K562 (cell line): ENCODE measurements at regions not wholly inside any gene's neighbourhood (a gene's known extent, or its start where the extent isn't known, plus 50 kb on each side); places are given as distances from the start of the nearest gene placed in this dataset.

Experiments
- ATAC-seq: fragments of 200-7000 bp; cut with Tn5 transposase; 3 replicates; pipeline ENCODE4 v1.9.1; 2020; ENCODE audit warnings: moderate library complexity
- BruUV-seq: library from RNA; stranded (reverse); fragments of 400-500 nt; replicated peaks from 2 replicates; lab custom pipeline; 2021; lab: Mats Ljungman, UMichigan
- CTCF ChIA-PET: fragments of 300-600 bp; formaldehyde crosslinking; extraction: SDS; loops from one replicate; lab custom pipeline; 2021; ENCODE audit warnings: low intra/inter-chr PET ratio; lab: Yijun Ruan, JAX
- POLR2A ChIA-PET: fragments of 300-600, 350-650 bp; sonication (Branson Sonifier 250); formaldehyde crosslinking; extraction: SDS; loops from one replicate; lab custom pipeline; 2021; ENCODE audit warnings: antibody characterized with exemption, inconsistent platforms; lab: Yijun Ruan, JAX
- DNase-seq, 4 experiments: peaks; one replicate each; pipeline versions ENCODE4 v3.0.0 to v3.0.0-alpha.2; 2011 to 2018; ENCODE audit warnings: low spot score in 3 of 4, mixed read lengths in 3 of 4; ENCODE audit errors: extremely low read depth in 1 of 4
- FAIRE-seq: peaks from 2 replicates; lab custom pipeline; 2011; peaks lifted over from hg19 to GRCh38; lab: Jason Lieb, UNC
- H2AFZ ChIP-seq: 2 replicates; pipeline ENCODE4 v1.6.0; 2011; ENCODE audit warnings: low read depth, low read length, control low read depth, inconsistent platforms
- H3K27ac ChIP-seq: fragments of 200-600 bp; 3 replicates; pipeline ENCODE4 v1.8.0; 2011; ENCODE audit warnings: low read depth, mild to moderate bottlenecking, control low read depth, inconsistent platforms, low read length, moderate library complexity, mixed read lengths; ENCODE audit errors: extremely low read depth
- H3K27me3 ChIP-seq, 2 experiments: fragments of 300-600 bp in 1 of 2; 2 replicates in 1 of 2; 3 replicates in 1 of 2; pipeline versions ENCODE4 v1.6.0 to v1.8.0; 2011; ENCODE audit warnings: inconsistent platforms in 2 of 2, low read length in 2 of 2, mild to moderate bottlenecking in 1 of 2, mixed read lengths in 1 of 2, moderate library complexity in 1 of 2; ENCODE audit not compliant: control insufficient read depth in 2 of 2, insufficient read depth in 2 of 2
- H3K36me3 ChIP-seq: fragments of 300-600 bp; 3 replicates; pipeline ENCODE4 v1.8.0; 2011; ENCODE audit warnings: mild to moderate bottlenecking, low read length, inconsistent platforms; ENCODE audit not compliant: control insufficient read depth, insufficient read depth
- H3K4me1 ChIP-seq, 2 experiments: fragments of 200-600 bp in 1 of 2; replicated peaks in 1 of 2; 2 replicates in 1 of 2; 3 replicates in 1 of 2; pipeline versions ENCODE4 v1.5.1 to v1.8.0; 2011; ENCODE audit warnings: inconsistent platforms in 2 of 2, low read length in 2 of 2, mild to moderate bottlenecking in 1 of 2, mixed read lengths in 1 of 2, moderate library complexity in 1 of 2; ENCODE audit not compliant: control insufficient read depth in 2 of 2, insufficient read depth in 2 of 2
- H3K4me2 ChIP-seq: 2 replicates; pipeline ENCODE4 v1.6.1; 2011; ENCODE audit warnings: low read length, control low read depth, inconsistent platforms, mixed read lengths; ENCODE audit not compliant: insufficient read depth
- H3K4me3 ChIP-seq: fragments of 200-600 bp; sonication (generic), shearing (Covaris generic); 2 replicates; pipeline ENCODE4 v1.5.1; 2016; ENCODE audit warnings: control low read depth, inconsistent platforms
- H3K79me2 ChIP-seq: fragments of 200-600 bp; 3 replicates; pipeline ENCODE4 v1.8.0; 2011; ENCODE audit warnings: low read length, inconsistent platforms; ENCODE audit not compliant: control insufficient read depth, insufficient read depth
- H3K9ac ChIP-seq, 2 experiments: 2 replicates each; pipeline versions ENCODE4 v1.6.0 to v1.6.1; 2011; ENCODE audit warnings: low read depth in 2 of 2, low read length in 2 of 2, control low read depth in 1 of 2, inconsistent platforms in 1 of 2, mild to moderate bottlenecking in 1 of 2, mixed read lengths in 1 of 2; ENCODE audit not compliant: insufficient read depth in 1 of 2
- H3K9me1 ChIP-seq: one replicate; pipeline ENCODE4 v1.6.0; 2011; ENCODE audit warnings: inconsistent platforms, mild to moderate bottlenecking, low read length, moderate library complexity; ENCODE audit not compliant: control insufficient read depth, insufficient read depth
- H3K9me3 ChIP-seq: replicated peaks from 2 replicates; pipeline ENCODE4 v1.5.1; 2011; ENCODE audit warnings: low read depth, low read length, inconsistent platforms; ENCODE audit not compliant: control insufficient read depth, insufficient read depth
- H4K20me1 ChIP-seq: replicated peaks from 2 replicates; pipeline ENCODE4 v1.6.1; 2011; ENCODE audit warnings: low read length, inconsistent platforms, mixed read lengths; ENCODE audit not compliant: control insufficient read depth, insufficient read depth
- ADNP ChIP-seq: fragments of 200-800 bp; sonication (Bioruptor generic); IDR thresholded peaks from 2 replicates; pipeline ENCODE4 v1.6.1; 2016; ENCODE audit warnings: missing genetic modification characterization, missing compliant biosample characterization
- BCL6 ChIP-seq: fragments of 250-450 bp; sonication (Bioruptor Pico); IDR thresholded peaks from 2 replicates; pipeline ENCODE4 v1.4.0; 2020
- CHAMP1 ChIP-seq: fragments of 450-650 bp; IDR thresholded peaks from 2 replicates; pipeline ENCODE4 v1.6.1; 2016; ENCODE audit warnings: mild to moderate bottlenecking
- DPF2 ChIP-seq: fragments of 450-650 bp; IDR thresholded peaks from 2 replicates; pipeline ENCODE4 v1.6.1; 2016
- ELK1 ChIP-seq: sonication (generic); formaldehyde crosslinking; IDR thresholded peaks from 2 replicates; pipeline ENCODE4 v1.8.1; 2022; ENCODE audit warnings: missing genetic modification reagents
- ETS1 ChIP-seq: conservative IDR thresholded peaks from 2 replicates; pipeline ENCODE4 v1.6.1; 2011; ENCODE audit warnings: low read depth, mild to moderate bottlenecking, low read length; ENCODE audit not compliant: control insufficient read depth
- ILK ChIP-seq: fragments of 450-650 bp; IDR thresholded peaks from 2 replicates; pipeline ENCODE4 v1.6.1; 2016; ENCODE audit warnings: missing genetic modification characterization, low read depth, mild to moderate bottlenecking, missing compliant biosample characterization, moderate library complexity, borderline replicate concordance
- KDM5B ChIP-seq: fragments of 200-600 bp; sonication (generic); IDR thresholded peaks from 2 replicates; pipeline ENCODE4 v1.6.1; 2012; ENCODE audit warnings: low read depth, mild to moderate bottlenecking, moderate library complexity, low read length, control low read depth, inconsistent platforms; ENCODE audit not compliant: insufficient replicate concordance
- MYNN ChIP-seq, 2 experiments: sonication (generic); formaldehyde crosslinking in 1 of 2; IDR thresholded peaks; 2 replicates each; pipeline versions ENCODE4 v1.5.0 to v1.6.1; 2016 to 2020; ENCODE audit warnings: antibody characterized with exemption in 1 of 2, missing genetic modification reagents in 1 of 2
- NR0B1 ChIP-seq: fragments of 450-650 bp; IDR thresholded peaks from one replicate; pipeline ENCODE4 v1.6.1; 2018; ENCODE audit warnings: mild to moderate bottlenecking, moderate library complexity; ENCODE audit not compliant: partially characterized antibody
- PCBP2 ChIP-seq: fragments of 200-400 bp; formaldehyde crosslinking; IDR thresholded peaks from 2 replicates; pipeline ENCODE4 v1.6.1; 2018; ENCODE audit warnings: low read length, low read depth, mild to moderate bottlenecking, moderate library complexity; ENCODE audit not compliant: poor library complexity, severe bottlenecking
- RFX1 ChIP-seq: fragments of 450-650 bp; IDR thresholded peaks from 2 replicates; pipeline ENCODE4 v1.6.1; 2016; ENCODE audit warnings: mild to moderate bottlenecking, moderate library complexity
- SMARCB1 ChIP-seq: IDR thresholded peaks from 2 replicates; pipeline ENCODE4 v1.6.1; 2011; ENCODE audit warnings: improper control_type of control experiment, low read depth; ENCODE audit not compliant: insufficient read length
- ZBED1 ChIP-seq: IDR thresholded peaks from 2 replicates; pipeline ENCODE4 v1.6.1; 2014
- ZNF175 ChIP-seq: fragments of 200-800 bp; sonication (Bioruptor generic); IDR thresholded peaks from 2 replicates; pipeline ENCODE4 v1.6.1; 2016; ENCODE audit warnings: low read depth, mild to moderate bottlenecking, missing genetic modification characterization, missing compliant biosample characterization
- ZSCAN32 ChIP-seq: fragments of 450-650 bp; formaldehyde crosslinking; IDR thresholded peaks from 2 replicates; pipeline ENCODE4 v1.4.0; 2020; ENCODE audit warnings: mild to moderate bottlenecking, moderate library complexity
- WGBS: fragments of 100-300 bp; shearing (Covaris generic); methylation state at CpG from one replicate; pipeline ENCODE4 v1.1.6; 2016; ENCODE audit warnings: low coverage, mixed read lengths; ENCODE audit not compliant: insufficient coverage; ENCODE audit errors: missing lambda C conversion rate; 5-methylcytosine and 5-hydroxymethylcytosine counted together
- in situ Hi-C: fragments of 300-500 bp; cut with MboI; formaldehyde crosslinking; loops from 4 replicates; pipeline ENCODE4 v1.15.0; 2018; ENCODE audit warnings: inconsistent platforms, mixed read lengths
- intact Hi-C: fragments of 100-400 bp; cut with micrococcal nuclease; formaldehyde crosslinking; loops from 2 replicates; pipeline ENCODE4 v1.14.2; 2022

- no peak for DNase-seq
- no peak overlapping the region for H3K4me3 ChIP-seq
- no peaks in the 10 kb centered on the region for H3K36me3 ChIP-seq
- H3K9me1 ChIP-seq = no peaks in the 10 kb centered on the region
- H3K9me3 ChIP-seq = no peaks in the 10 kb centered on the region
- CTCF ChIA-PET = no interaction called here
- H3K79me2 ChIP-seq = no peaks in the 10 kb centered on the region
- H3K4me1 ChIP-seq = no peaks in the 10 kb centered on the region
- intact Hi-C loops (no loop called here), in situ Hi-C loops (no loop called here)
- FAIRE-seq = no peak
- no peak overlapping the region for H3K9ac ChIP-seq
- TF ChIP-seq ZSCAN32 (CRISPR knock-in tag) = no peak
- TF ChIP-seq ETS1 = no peak
- no peak for TF ChIP-seq ILK (tag)
- TF ChIP-seq ZBED1 = no peak
- TF ChIP-seq ADNP = no peak
- no peak for TF ChIP-seq MYNN (IDR thresholded peaks at IDR 0.05)
- TF ChIP-seq MYNN (CRISPR knock-in tag; IDR thresholded peaks at IDR 0.05) = no peak
- TF ChIP-seq PCBP2 = no peak
- no peak for TF ChIP-seq CHAMP1
- TF ChIP-seq KDM5B = no peak
- no peak for TF ChIP-seq SMARCB1
- no peak for TF ChIP-seq RFX1
- TF ChIP-seq NR0B1 = no peak
- TF ChIP-seq BCL6 (CRISPR knock-in tag) = no peak
- no peak for TF ChIP-seq DPF2
- no peak for TF ChIP-seq ELK1 (CRISPR knock-in tag)
- no peak for TF ChIP-seq ZNF175 (CRISPR knock-in tag)
- no peak overlapping the region for H3K4me2 ChIP-seq
- H3K27me3 ChIP-seq = no peaks in the 10 kb centered on the region
- no peaks in the 10 kb centered on the region for H4K20me1 ChIP-seq
- WGBS = 0% methylated on average over 4 of the region's 4 CpGs
- BruUV-seq = no TSS peak
- H2AFZ ChIP-seq = no peak overlapping the region
- ATAC-seq = no peak
- POLR2A ChIA-PET = interaction anchor here (0.5 kb wide), 1 partner anchor 265 kb away, joined by 3 read pairs; no protein-coding TSS in a partner anchor
- no peak overlapping the region for H3K27ac ChIP-seq
Measured at GRCh38 chr2:147595200-147595599, 249.6 kb upstream of the ACVR2A start.
